Lower leg skin (tissue), 4 donors: ENCODE measurements at regions not wholly inside any gene's neighbourhood (a gene's known extent, or its start where the extent isn't known, plus 50 kb on each side); places are given as distances from the start of the nearest gene placed in this dataset.

ENCODE experiments used
- DNase-seq, 2 donors: peaks; one replicate each; pipeline ENCODE4 v3.0.0-alpha.2; 2019; ENCODE audit warnings: low spot score in 2 of 2
- H3K4me3 ChIP-seq: fragments of 200-600 bp; sonication (generic); 2 replicates; pipeline ENCODE4 v1.5.1; 2017; ENCODE audit warnings: mild to moderate bottlenecking, low read depth; ENCODE audit not compliant: poor library complexity, severe bottlenecking
- POLR2A ChIP-seq, 2 donors: fragments of 450-650 bp; IDR thresholded peaks; one replicate each; pipeline ENCODE4 v1.6.1; 2016 to 2017; ENCODE audit warnings: antibody characterized with exemption in 2 of 2, mild to moderate bottlenecking in 1 of 2, moderate library complexity in 1 of 2
- WGBS, 2 donors: methylation state at CpG; one replicate each; pipeline ENCODE4 v1.1.5; 2018; 5-methylcytosine and 5-hydroxymethylcytosine counted together
- intact Hi-C: fragments of 100-400 bp; cut with DNase I; formaldehyde crosslinking; loops from one replicate; pipeline ENCODE4 v1.15.0; 2023; ENCODE audit warnings: low total_unique reads
- TF ChIP-seq, protein P1 (sequence below), 3 donors: fragments of 450-650 bp; IDR thresholded peaks; one replicate each; pipeline ENCODE4 v1.5.1; 2016; ENCODE audit warnings: antibody characterized with exemption in 3 of 3, mild to moderate bottlenecking in 3 of 3, moderate library complexity in 2 of 3

DNA sequence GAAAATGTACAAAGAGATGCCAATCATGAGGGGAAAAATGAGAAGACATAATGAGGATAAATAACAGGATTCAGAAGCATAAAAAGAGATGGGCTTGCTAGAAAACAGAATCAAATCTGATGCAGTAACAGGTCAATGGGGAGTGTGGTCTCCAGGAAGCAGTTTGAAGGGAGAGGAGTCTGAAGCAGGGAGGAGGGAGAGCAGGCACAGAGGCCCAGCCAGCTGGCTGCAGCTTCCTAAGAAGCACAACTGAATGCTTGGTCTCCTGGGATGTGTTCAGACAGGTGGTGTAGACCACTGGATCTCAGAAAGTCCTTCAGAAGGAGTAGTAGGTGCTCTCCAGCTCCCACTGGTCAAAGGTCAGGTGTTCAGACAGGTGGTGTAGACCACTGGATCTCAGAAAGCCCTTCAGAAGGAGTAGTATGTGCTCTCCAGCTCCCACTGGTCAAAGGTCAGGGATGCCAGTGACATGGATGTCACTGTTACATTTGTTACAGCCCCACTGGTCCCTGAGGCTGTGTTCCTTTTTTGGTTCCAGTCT lies 68.3 kb upstream of the UBAC2 start:
- intact Hi-C loops: no loop called here
- TF ChIP-seq POLR2A (IDR thresholded peaks at IDR 0.05): no peak
- TF ChIP-seq, protein P1, sequence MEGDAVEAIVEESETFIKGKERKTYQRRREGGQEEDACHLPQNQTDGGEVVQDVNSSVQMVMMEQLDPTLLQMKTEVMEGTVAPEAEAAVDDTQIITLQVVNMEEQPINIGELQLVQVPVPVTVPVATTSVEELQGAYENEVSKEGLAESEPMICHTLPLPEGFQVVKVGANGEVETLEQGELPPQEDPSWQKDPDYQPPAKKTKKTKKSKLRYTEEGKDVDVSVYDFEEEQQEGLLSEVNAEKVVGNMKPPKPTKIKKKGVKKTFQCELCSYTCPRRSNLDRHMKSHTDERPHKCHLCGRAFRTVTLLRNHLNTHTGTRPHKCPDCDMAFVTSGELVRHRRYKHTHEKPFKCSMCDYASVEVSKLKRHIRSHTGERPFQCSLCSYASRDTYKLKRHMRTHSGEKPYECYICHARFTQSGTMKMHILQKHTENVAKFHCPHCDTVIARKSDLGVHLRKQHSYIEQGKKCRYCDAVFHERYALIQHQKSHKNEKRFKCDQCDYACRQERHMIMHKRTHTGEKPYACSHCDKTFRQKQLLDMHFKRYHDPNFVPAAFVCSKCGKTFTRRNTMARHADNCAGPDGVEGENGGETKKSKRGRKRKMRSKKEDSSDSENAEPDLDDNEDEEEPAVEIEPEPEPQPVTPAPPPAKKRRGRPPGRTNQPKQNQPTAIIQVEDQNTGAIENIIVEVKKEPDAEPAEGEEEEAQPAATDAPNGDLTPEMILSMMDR (IDR thresholded peaks at IDR 0.05): no peak
- H3K4me3 ChIP-seq: no peak overlapping the region
- DNase-seq: no peak

DNA sequence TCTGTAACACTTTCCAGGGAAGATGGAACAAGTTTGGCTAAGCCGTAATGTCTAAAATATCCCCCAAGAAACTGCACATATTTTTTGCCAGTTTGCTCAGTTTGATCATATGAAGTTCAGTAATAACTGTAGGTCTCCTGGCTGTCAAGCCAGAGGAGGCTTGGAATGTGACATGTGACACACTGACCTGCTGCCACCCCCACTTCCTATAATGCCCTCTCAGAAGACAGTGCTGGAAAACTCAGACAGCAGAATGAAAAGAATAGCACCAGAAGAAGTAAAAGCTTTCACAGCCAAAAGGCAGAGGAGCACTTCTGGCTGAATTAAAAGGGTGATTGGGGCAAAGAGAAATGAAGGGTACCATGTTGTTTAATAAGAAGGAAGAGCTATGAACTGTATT lies 67.4 kb upstream of the UBAC2 start:
- WGBS, 2 donors: 94 to 100% methylated on average over 1 of the region's 1 CpG
- intact Hi-C loops: no loop called here
- no peak overlapping the region for H3K4me3 ChIP-seq
- no peak for TF ChIP-seq POLR2A (IDR thresholded peaks at IDR 0.05)
- TF ChIP-seq, protein P1 (IDR thresholded peaks at IDR 0.05): no peak
- DNase-seq: no peak

DNA sequence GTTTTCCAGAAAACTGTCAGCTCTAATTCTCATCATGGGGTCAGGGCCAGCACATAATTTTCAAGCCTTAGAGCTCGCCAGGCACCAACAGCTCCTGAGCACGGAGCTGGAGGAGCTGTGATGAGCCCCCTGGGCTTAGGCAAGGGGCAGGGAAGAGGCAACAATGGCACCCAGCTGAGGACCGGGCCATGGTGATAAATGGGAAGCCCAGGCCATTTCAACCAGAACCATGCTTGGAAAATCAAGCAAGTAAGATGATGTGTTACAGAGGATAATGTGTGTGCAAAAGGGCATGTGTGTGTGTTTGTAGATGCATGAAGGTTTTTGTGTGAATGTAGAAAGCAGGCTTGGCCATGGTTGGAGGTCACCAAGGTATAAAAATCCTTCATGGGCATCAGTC lies 66.8 kb upstream of the UBAC2 start:
- intact Hi-C loops: no loop called here
- DNase-seq: no peak
- 73 to 79% methylated on average over 3 of the region's 3 CpGs for WGBS, 2 donors
- H3K4me3 ChIP-seq: no peak overlapping the region
- TF ChIP-seq POLR2A (IDR thresholded peaks at IDR 0.05): no peak
- TF ChIP-seq, protein P1 (IDR thresholded peaks at IDR 0.05): no peak

DNA sequence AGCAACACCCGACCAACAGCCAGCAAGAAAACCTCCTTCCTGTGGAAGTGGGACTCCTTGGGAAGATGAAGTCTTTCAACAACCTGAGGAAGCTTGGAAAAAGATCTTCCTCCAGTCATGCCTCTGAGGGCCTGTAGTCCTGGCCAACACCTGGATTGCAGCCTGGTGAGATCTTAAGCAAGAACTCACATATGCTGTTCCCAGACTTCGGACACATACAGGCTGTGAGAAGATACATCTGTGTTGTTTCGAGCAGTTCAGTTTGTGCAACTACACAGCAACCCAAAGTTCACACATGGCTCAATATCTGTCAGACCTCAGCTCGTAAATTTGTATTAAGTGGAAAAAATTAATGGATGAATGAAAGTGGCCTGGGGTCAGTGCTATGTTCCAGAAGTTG lies 65.1 kb upstream of the UBAC2 start:
- 74 to 86% methylated on average over 4 of the region's 4 CpGs for WGBS, 2 donors
- no peak for TF ChIP-seq POLR2A (IDR thresholded peaks at IDR 0.05)
- TF ChIP-seq, protein P1 (IDR thresholded peaks at IDR 0.05): no peak
- intact Hi-C loops: no loop called here
- no peak for DNase-seq
- no peak overlapping the region for H3K4me3 ChIP-seq

DNA sequence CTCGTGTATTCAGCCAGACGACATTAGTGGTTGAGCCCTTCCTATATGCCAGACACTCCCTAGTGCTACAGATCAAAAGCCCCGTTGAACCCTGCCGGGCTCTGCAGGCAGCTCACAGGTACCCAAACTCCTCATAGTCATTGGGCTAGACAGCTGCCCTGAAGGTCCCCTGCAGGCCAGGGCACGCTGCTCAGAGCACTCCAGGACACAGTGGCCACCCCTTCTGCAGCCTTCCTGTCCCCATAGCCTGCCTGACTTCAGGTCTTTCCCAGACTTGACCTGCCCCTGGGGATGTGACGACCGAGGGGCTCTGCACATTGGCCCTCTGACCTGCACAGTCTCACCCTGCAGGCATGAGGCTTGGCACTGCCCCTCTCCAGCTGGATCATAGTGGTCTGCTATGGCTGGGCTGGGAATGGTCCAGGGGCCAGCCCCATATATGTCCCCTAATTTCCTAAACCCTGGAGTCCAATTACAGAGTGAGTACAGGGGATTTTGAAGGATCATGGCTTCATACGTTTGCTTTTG lies 64.2 kb upstream of the UBAC2 start:
- TF ChIP-seq, protein P1 (IDR thresholded peaks at IDR 0.05): no peak
- TF ChIP-seq POLR2A (IDR thresholded peaks at IDR 0.05): no peak
- 63 to 70% methylated on average over 8 of the region's 8 CpGs for WGBS, 2 donors
- intact Hi-C loops: no loop called here

DNA sequence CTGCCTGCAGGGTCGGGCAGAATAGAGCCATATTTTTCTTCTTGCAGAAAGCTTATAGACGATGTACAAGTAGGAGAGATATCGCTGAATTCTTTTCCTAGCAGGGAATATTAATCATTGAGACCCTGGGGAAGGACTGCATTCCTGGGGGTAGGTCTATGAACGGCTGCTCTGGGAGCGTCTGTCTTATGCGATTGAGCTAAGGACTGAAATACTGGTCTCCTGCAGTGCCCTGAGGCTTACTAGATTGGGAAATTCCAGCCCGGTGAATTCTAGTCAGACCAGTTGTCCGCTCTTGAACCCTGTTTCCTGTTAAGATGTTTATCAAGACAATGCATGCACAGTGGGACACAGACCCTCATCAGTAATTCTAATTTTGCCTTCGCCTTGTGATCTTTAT lies 59.8 kb upstream of the UBAC2 start:
- no peak for TF ChIP-seq POLR2A (IDR thresholded peaks at IDR 0.05)
- TF ChIP-seq, protein P1 (IDR thresholded peaks at IDR 0.05): no peak
- WGBS, 2 donors: 79 to 87% methylated on average over 9 of the region's 9 CpGs
- intact Hi-C loops: no loop called here
- H3K4me3 ChIP-seq: no peak overlapping the region
- DNase-seq: no peak

More for the DNA sequence above, 64.2 kb upstream of the UBAC2 start:
- no peak for DNase-seq
- H3K4me3 ChIP-seq: no peak overlapping the region
